KOPT-K1 (cell line): ENCODE measurements at regions not wholly inside any gene's neighbourhood (a gene's known extent, or its start where the extent isn't known, plus 50 kb on each side); places are given as distances from the start of the nearest gene placed in this dataset.
"Not testable (repeated sequence)": the region's sequence is repeated elsewhere in the genome, so short reads cannot be mapped to it uniquely, and the experiment has no call there.

Experiments
- H3K27ac ChIP-seq: fragments of 200-600 bp; sonication (generic); 2 replicates; pipeline ENCODE4 v1.5.1; 2016; ENCODE audit warnings: antibody characterized with exemption, mild to moderate bottlenecking, low read depth, low read length; ENCODE audit not compliant: poor library complexity, severe bottlenecking
- H3K36me3 ChIP-seq: fragments of 200-600 bp; sonication (generic); 2 replicates; pipeline ENCODE4 v1.5.1; 2017; ENCODE audit warnings: antibody characterized with exemption, mild to moderate bottlenecking, low read length, moderate library complexity; ENCODE audit not compliant: insufficient read depth
- H3K9me3 ChIP-seq: fragments of 200-600 bp; sonication (generic); 2 replicates; pipeline ENCODE4 v1.5.1; 2017; ENCODE audit warnings: antibody characterized with exemption, low read length, mild to moderate bottlenecking; ENCODE audit not compliant: insufficient read depth, poor library complexity, severe bottlenecking

GRCh38 chr10:124149189-124150042 lies 56.0 kb upstream of the CHST15 start:
- Histone ChIP-seq H3K27ac (peak overlapping the region; percentile 62), H3K36me3 (no peaks in the 10 kb centered on the region), H3K9me3 (no peaks in the 10 kb centered on the region)

DNA sequence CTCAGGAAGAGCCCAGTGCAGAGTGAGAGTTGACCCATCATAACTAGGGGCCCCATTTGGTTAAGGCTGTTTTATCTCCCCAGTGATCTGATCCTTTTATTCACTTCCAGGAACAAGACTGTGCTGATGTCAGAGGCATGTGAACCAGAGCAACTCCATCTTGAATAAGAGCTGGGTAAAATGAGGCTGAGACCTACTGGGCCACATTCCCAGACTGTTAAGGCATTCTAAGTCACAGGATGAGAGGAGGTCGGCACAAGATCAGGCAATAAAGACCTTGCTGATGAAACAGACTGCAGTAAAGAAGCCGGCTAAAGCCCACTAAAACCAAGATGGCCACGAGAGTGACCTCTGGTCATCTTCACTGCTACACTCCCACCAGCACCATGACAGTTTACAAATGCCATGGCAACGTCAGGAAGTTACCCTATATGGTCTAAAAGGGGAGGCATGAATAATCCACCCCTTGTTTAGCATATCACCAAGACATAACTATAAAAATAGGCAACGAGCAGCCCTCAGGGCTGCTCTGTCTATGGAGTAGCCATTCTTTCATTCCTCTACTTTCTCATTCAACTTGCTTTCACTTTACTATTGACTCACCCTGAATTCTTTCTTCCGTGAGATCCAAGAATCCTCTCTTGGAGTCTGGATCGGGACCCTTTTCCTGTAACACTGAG lies 55.3 kb upstream of the CHST15 start:
- H3K36me3 ChIP-seq, H3K9me3 ChIP-seq: not testable (repeated sequence)
- H3K27ac ChIP-seq = peak overlapping the region; percentile 62

DNA sequence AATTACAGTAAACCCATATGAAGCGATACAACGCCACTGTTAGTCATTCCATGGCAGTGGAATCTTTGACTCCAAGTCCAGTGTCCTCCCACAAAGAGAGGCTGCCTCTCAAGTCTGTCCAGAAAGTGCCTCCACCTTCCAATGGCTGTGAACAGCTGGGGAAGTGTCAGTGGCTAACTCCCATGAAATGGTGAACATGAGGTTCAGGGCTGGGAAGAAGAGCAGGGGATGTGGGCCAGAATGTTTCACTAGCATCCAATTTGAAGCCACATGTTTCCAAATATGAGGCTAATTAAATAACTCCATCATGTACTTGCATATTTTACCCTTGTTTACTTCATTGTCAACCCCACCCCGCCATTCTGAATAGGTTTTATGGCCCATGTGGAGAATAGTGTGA lies 53.1 kb upstream of the CHST15 start:
- H3K9me3 ChIP-seq = no peaks in the 10 kb centered on the region
- H3K27ac ChIP-seq = peak overlapping the region; percentile 29
- no peaks in the 10 kb centered on the region for H3K36me3 ChIP-seq

GRCh38 chr10:124145109-124145870 lies 51.9 kb upstream of the CHST15 start:
- Histone ChIP-seq H3K36me3 (no peaks in the 10 kb centered on the region), H3K9me3 (no peaks in the 10 kb centered on the region), H3K27ac (peak overlapping the region; percentile 8)

GRCh38 chr10:124144536-124144935 lies 51.1 kb upstream of the CHST15 start:
- Histone ChIP-seq H3K27ac (peak overlapping the region; percentile 8), H3K36me3 (no peaks in the 10 kb centered on the region), H3K9me3 (no peaks in the 10 kb centered on the region)

GRCh38 chr10:124143721-124144120 lies 50.3 kb upstream of the CHST15 start:
- Histone ChIP-seq H3K27ac (no peak overlapping the region), H3K9me3 (no peaks in the 10 kb centered on the region), H3K36me3 (no peaks in the 10 kb centered on the region)
